Hepatocyte (in vitro differentiated cells): ENCODE measurements at regions not wholly inside any gene's neighbourhood (a gene's known extent, or its start where the extent isn't known, plus 50 kb on each side); places are given as distances from the start of the nearest gene placed in this dataset.

Experiments used
- EZH2phosphoT487 ChIP-seq: fragments of 200-600 bp; sonication (generic); IDR thresholded peaks from one replicate; pipeline ENCODE4 v1.6.1; 2018; ENCODE audit warnings: antibody characterized with exemption, mild to moderate bottlenecking, low read depth, moderate library complexity; ENCODE audit not compliant: unreplicated experiment, severe bottlenecking
- TF ChIP-seq, protein P1 (sequence below): fragments of 200-600 bp; sonication (generic); IDR thresholded peaks from 2 replicates; pipeline ENCODE4 v1.5.1; 2016; ENCODE audit warnings: antibody characterized with exemption, mild to moderate bottlenecking; ENCODE audit not compliant: poor library complexity

DNA sequence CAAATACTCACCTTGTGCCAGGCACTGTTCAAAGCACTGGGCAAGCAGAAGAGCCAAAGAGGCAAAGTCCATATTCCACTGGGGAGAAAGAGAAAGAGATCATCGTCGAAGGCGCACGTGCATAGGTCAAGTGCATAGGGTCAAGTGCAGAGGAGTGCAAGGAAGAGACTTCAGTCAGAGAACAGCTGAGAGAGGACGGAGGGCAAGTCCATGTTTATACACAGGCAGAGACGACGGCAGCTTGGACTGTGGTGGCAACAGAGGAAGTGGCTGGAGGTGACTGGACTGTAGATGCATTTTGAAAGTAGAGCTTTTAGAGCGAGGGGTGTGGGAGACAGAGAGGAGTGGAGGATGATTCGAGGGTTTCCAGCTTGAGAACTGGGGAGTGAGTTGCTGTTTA, 74.7 kb upstream of the SDK2 start:
- TF ChIP-seq, protein P1, sequence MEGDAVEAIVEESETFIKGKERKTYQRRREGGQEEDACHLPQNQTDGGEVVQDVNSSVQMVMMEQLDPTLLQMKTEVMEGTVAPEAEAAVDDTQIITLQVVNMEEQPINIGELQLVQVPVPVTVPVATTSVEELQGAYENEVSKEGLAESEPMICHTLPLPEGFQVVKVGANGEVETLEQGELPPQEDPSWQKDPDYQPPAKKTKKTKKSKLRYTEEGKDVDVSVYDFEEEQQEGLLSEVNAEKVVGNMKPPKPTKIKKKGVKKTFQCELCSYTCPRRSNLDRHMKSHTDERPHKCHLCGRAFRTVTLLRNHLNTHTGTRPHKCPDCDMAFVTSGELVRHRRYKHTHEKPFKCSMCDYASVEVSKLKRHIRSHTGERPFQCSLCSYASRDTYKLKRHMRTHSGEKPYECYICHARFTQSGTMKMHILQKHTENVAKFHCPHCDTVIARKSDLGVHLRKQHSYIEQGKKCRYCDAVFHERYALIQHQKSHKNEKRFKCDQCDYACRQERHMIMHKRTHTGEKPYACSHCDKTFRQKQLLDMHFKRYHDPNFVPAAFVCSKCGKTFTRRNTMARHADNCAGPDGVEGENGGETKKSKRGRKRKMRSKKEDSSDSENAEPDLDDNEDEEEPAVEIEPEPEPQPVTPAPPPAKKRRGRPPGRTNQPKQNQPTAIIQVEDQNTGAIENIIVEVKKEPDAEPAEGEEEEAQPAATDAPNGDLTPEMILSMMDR: no peak
- no peak for TF ChIP-seq EZH2phosphoT487
